NCI-H1105 (cell line): ENCODE measurements at regions not wholly inside any gene's neighbourhood (a gene's known extent, or its start where the extent isn't known, plus 50 kb on each side); places are given as distances from the start of the nearest gene placed in this dataset.
"Not testable (repeated sequence)": the region's sequence is repeated elsewhere in the genome, so short reads cannot be mapped to it uniquely, and the experiment has no call there.

Experiments used
- DNase-seq: peaks from one replicate; lab custom pipeline; 2025; lab: John Stamatoyannopoulos, UW

DNA sequence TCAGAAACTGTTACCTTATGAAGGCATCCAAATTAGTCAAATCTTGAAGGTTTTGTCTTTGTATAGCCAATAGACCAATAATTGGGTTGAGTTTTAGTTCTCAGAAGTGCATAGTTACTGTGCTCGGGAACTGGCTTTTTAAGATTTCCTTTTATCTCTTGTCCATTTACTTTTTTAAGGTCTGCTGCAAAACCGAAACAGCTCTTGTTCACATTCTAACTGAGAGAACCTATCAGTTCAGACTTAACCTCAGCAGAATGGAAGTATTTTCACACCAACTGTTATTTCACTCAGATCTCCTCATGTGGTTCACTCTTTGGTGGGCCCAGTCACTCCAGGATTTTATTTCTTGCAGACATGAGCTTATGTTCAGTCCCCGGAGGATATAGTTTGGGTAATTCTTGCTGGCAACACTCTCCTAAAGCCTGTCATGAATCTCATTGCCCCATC, 55.5 kb downstream of the TPBG start:
- DNase-seq: no peak

DNA sequence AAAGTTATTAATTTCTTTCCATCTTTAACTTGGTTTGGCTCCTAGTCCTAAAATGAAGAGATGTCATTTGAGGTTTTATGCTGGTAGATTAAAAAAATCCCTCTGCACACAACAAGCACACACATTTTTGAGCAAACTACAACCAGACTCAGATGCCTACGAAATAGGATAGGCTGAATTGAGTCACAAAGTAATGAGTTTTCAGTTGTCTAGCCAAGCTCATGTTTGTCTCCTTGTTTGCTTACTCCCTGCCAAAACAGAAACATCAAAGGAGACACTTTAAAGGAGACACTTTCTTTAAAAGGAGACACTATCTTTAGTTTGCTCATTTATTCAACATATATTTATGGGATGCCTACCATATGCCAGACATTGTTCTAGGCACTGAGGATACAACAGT, 56.2 kb downstream of the TPBG start:
- DNase-seq: no peak

DNA sequence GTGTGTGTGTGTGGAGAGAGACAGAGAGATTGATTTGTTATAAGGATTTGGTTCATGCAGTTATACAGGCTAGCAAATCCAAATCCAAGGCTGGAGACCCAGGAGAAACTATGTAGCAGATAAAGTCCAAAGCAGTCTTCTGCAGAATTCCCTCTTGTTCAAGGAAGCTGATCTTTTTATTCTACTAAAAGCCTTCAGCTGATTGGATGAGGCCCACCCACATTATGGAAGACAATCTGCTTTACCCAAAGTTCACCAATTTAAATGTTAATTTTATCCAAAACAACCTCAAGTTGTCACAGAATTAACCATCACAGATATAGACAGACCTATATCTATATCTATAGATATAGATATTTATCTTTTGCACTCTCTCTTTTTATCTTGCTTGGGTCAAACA, 67.0 kb downstream of the TPBG start:
- DNase-seq: no peak

DNA sequence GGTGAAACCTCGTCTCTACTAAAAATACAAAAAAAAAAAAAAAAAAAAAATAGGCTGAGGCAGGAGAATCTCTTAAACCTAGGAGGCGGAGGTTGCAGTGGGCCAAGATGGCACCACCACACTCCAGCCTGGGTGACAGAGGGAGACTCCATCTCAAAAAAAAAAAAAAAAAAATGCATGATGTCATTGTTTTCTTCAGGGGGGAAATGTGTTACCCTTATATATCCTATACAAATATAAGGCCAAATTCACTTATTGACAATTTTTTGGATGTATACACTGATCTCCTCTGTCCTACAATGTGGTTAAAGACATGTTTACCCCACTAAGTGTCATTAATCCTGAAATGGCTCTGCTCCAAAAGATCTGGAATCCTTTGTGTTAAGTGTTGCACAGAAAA, 73.1 kb downstream of the TPBG start:
- peak; percentile 46 for DNase-seq

DNA sequence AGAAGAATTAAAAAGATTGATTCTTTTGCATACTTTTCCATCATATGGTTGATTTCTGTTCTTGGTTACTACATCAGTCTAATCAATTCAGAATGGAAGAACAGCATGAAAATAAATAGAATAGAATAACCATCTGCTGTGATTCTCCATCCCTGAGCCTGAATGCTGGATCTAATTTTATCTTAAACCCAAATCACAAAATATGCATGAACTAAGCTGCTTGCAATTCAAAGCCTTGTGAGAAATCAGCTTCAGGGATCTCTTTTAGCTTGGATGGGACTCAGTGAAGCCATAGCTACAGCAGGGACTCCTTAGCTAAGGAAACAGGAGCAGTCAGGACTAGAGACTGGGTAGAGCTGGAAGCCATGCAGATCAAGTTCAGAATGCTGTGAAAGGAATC, 74.1 kb downstream of the TPBG start:
- no peak for DNase-seq

DNA sequence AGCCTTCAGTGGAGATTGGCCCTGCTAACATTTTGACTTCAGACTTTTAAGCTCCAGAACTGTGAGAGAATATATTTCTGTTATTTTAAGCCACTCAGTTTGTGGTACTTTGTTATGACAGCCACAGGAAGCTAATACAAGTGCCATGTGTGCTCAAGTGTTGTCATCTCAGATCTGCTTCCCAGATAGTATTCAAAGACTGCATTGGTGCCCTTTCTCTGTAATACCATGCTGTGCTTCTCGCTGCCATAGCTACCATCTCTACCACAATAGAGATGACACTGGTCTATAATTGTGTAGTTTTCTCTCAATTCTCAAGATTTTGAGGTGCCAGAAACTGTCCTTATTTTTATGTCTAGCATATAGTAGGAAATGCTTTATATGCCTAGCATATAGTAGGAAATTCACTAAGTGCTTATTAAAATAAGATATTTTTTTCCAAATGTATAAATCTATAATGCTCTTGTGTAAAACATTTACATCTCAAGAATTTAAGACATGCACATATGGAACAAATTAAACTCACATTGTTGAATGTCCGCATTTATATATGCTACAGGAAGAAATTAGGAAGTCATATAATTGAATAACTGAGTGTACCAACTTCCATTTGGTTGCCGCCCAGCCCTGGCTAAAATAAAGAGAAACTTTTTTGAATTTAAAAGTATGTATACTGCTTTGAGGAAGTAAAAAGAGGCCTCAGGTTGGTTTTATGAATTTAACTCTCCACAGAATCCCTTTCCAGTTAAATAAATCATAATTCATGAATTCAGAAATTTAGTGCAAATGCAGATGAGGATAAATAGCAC, 77.6 kb downstream of the TPBG start:
- DNase-seq: no peak

DNA sequence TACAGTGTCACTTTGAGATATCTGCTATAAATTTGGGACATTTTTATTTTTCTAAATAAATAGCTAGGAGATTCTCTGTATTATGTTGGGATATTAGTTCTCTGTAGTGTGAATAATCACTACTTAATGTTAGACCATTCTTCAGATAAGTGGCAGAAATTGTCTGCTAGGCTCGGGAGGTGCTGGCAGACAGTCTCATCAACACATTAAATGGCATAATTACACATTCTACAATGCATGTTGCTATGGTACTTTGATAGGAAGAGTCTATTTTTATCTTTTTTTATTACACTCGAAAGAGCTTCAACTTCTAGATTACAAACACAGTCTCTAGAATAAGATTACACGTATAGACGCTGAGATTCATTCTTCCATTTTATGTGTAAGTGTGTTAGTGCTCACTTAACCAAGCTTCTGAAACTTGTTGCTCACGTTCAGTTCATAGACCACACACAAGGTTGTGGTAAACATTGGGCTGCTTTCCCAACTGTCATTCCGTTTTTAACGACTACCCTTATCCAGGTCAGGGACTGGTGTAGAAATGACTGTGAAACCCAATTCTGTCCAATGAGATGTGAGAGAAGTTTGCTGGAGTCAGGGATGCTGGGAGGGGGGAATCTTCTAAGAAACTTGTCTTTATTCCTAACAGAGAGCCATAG, 78.6 kb downstream of the TPBG start:
- no peak for DNase-seq

DNA sequence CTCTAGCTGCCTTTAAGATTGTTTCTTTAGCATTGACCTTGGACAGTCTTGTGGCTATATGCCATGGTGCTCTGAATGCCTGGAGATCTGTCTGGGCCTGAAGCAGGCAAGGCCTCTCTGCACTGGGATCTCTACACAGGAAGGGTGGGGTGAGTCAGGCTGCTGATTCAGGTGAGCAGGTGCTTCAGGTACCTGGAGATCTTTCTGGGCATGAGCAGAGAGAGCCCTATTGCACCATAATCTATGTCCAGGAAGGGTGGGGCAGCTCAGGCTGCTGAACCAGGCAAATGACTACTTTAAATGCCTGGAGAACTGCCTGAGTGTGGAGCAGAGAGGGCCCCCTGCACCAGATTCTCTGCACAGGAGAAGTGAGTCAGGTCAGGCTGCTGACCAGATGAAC, 94.5 kb downstream of the TPBG start:
- no peak for DNase-seq

DNA sequence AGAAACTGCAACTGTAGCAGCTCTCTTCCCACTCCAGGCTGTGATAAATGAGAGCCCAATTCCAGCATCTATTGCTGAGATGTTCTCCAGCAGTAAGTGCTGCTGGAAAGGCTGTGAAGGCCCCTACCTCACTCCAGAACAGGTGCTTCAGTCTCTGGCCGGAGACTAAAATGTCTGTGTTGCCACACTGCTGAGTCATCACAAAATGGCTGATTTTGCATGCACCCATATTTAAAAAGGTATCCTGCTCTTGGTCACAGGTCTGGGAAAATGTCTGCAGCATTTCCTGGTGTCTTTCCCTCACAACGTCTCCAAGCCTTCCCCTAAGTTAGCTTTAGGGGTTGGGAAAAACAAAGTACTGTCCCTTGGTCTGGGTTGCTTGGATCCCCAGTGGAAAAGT, 95.1 kb downstream of the TPBG start:
- no peak for DNase-seq

DNA sequence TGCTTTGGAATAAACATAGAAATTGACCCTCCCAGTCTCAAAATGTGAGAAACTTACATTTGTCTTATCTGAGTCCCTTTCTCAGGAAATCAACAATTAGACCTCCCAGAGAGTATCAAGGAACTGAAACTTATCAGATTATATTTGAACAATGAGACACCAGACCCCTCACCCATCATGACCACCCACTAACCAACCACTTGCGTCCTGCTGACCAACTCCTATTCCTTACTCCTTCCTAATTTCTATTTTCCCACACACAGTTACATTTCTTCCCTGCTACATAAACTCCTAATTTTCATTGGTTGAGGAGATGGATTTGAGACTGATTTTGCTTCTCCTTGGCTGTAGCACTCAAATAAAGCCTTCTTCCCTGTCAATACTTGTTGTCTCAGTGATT, 97.9 kb downstream of the TPBG start:
- no peak for DNase-seq

DNA sequence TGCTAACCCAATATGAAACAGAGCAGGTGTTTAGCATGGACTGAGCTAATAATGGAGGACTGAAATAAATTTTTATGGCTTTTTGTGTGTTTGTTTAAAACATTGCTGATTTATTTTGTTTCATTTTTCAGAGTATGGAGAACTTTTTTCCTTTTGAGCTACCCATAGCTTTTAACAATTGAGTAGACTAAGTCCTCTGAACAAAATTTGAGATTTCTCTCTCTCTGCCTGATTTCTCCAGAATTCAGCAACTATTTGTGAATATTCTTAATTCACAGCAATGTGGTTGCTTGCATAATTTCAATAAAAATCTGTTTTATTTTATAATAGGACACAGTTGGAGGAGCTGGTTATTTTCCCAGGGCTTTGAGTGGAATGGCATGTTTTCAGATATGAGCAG, 103.7 kb downstream of the TPBG start:
- DNase-seq: no peak

DNA sequence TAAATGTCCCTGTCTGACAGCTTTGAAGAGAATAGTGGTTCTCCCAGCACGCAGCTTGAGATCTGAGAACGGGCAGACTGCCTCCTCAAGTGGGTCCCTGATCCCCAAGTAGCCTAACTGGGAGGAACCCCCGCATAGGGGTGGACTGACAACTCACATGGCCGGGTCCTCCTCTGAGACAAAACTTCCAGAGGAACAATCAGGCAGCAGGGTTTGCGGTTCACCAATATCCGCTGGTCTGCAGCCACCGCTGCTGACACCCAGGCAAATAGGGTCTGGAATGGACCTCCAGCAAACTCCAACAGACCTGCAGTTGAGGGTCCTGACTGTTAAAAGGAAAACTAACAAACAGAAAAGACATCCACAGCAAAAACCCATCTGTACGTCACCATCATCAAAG, 106.5 kb downstream of the TPBG start:
- not testable (repeated sequence) for DNase-seq

DNA sequence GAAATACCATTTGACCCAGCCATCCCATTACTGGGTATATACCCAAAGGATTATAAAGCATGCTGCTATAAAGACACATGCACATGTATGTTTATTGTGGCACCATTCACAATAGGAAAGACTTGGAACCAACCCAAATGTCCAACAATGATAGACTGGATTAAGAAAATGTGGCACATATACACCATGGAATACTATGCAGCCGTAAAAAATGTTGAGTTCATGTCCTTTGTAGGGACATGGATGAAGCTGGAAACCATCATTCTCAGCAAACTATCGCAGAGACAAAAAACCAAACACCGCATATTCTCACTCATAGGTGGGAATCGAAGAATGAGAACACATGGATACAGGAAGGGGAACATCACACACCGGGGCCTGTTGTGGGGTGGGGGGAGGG, 111.5 kb downstream of the TPBG start:
- DNase-seq: not testable (repeated sequence)

DNA sequence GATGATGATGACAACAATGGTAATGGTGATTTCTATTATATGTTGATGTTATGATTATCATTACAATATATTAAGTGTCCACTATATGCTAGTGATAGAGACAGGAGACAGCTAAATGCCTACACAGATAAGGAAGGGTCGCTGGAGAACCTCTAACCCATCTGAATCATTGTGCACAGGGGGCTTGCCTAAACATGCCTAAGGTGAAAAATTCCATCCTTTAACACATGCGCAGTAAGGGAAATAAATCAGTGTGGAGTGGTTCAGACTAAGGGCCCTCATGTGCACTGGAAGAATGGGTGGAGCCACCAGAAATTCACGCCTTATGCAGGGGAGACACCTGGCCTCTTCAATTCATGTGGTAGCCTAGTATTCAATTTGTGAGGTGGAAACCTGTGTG, 120.4 kb downstream of the TPBG start:
- DNase-seq: no peak

DNA sequence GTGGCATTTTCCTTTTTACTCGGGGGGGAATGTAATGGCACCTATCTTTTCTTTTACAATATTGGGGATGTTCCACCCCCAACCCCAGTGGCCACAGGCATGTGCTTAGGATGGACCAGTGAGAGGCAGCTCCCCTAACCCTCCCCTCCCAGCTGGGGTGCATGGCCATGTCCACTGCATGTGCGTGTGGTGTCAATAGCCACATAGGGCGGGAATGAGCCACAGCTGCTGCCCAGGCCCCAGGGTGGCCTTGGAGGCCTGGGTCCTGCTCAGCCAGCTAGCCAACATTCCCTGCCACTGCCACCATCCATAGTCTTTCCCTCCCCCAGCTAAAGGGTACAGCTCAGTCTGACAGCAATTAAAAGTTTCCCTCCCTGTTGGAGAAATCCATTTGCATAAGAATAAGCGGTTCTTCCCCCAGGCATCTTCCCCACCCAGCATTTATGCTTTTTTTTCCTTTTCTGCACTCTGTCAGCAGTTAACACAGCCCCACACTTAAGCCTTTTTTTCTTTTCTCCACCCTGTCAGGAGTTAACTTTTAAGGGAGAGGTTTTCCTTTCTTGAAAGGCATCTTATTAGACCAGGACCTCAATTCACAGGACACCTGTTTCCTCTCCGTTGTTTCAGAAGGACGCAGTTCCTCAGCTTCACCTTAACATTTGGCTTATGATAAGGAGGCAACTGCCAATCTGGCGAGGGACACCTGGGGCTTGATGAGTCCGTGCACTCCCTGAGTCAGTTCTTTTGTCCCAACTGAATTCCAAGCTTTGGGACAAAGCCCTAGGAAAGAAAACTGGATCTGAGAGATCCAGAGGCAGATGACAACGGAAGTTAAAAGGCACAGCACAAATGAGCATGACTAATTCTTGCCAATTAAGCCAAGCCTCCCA, 121.4 kb downstream of the TPBG start:
- no peak for DNase-seq

DNA sequence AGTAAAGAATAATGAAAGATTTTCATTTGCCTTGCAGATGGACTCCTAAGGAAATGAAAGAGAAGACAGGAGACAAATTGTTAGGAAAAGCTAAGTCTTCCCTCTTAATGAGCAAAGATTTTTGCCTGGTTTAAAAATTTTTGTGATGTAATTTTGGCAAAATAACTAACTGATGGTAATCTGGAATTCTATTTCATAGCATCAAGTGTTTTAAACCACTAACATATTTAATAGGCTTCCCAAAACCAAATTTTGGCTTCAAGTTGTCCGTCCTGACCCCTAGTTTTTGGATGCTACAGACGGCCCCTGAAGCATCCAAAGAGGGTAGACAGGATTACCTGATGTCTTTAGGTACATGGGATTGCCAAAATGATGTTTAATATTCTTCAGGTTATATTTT, 124.3 kb downstream of the TPBG start:
- no peak for DNase-seq

DNA sequence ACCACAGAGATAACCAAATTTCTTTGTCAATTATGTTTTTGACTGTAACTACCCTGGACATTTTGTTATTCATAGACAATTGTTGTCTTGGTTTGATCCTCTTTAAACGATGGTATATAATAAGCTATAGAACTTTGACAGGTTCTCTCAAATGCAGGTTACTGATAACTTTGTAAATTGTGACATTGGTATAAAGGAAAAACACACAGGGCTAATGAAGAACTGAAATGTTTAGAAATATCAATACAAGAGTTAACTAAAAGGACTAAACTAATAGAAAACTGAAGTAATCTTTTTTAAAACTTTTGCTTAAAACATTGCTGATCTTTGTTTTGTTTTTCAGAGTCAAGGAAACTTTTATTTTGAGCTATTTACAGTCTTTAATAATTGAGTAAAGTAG, 124.8 kb downstream of the TPBG start:
- DNase-seq: no peak

DNA sequence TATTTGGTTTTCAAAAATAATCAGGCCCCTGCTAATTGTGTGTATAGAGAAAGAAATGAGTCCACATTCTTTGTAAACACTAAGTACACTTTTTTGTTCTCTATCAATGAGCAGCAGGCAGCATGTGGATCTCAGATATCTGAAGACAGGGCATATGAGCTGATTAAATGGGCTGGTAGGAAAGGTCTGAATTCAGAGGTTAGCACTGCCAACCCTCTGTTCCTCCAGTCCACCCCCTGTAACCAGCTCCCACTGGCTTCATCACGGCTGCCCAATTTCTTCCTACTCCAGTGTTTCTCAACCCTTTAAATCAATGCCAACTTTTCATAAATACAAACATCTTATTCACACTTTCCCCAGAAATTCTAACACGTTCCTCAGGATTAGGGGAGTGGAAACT, 128.5 kb downstream of the TPBG start:
- DNase-seq: no peak

DNA sequence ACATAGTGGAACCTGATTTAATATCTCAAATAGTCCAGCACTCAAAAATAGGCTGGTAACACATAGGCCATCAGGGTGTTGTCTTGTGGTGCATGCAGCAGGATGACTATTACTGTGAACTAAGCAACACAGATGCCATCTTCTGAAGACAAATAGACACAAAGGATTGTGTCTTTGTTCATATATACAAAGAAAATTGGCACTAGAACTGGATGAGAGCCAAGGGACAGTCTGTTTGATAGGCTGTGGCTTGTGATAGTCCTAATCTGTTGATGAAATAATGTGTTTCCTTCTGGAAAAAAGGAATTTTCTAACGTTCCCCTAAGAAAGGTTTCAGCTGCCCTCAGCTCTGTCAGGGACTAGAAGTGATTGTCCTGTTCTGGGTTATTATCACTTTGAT, 129.8 kb downstream of the TPBG start:
- no peak for DNase-seq

DNA sequence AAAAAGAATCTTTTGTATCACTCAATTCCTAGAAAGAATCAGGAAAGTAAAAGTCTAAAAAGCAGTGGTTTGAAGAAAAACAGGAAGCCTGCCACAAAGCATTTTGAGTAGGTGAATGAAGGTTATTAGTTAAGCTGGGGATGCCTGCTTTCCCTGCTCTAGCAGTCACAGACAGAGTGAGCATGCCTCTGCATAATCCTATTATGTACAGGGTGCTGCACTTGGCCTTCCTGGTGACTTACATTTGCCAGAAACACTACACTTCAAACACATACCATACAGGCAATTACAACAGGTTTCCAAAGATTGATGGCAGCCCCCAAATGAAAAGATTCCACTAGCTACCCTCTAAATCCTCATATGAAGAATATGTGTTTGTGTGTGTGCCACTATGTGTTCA, 130.8 kb downstream of the TPBG start:
- no peak for DNase-seq

DNA sequence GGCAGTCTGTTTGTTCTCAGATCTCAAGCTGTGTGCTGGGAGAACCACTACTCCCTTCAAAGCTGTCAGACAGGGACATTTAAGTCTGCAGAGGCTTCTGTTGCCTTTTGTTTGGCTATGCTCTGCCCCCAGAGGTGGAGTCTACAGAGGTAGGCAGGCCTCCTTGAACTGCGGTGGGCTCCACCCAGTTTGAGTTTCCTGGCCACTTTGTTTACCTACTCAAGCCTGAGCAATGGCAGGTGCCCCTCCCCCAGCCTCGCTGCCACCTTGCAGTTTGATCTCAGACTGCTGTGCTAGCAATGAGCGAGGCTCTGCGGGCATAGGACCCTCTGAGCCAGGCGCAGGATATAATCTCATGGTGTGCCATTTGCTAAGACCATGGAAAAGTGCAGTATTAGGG, 138.3 kb downstream of the TPBG start:
- not testable (repeated sequence) for DNase-seq

DNA sequence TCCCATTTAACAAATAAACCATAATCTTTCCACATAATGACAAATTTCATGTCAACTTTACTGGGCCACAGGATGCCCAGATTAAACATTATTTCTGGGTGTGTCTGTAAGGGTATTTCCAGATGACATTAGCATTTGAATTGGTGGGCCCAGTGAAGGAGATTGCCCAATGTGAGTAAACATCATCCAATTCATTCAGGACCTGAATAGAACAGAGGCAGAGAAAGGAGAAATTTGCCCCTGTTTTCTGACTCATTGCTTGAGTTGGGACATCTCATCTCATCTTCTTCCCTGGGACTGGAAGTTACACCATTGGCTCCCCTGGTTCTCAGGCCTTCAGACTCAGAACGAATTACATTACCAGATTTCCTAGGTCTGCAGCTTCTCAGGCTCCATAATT, 142.9 kb downstream of the TPBG start:
- DNase-seq: no peak

DNA sequence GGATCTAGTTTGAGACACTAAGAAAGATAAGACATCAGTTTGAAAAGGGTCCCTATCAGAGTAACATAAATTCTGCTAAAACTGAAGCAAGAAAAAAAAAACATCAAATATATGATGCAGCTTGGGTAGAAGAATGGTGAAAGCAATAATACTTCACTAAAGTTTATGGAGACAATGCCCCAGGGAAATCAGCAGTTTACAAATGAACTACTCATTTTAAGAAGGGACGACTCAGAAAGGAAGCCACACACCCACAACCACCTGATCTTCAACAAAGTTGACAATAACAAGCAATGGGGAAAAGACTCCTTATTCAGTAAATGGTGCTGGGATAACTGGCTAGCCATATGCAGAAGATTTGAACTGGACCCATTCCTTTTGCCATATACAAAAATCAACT, 143.5 kb downstream of the TPBG start:
- DNase-seq: no peak
